Activated T-helper 2 cell treated with anti-CD3 and anti-CD28 coated beads, Interferon-gamma antibody, Interleukin-2, Interleukin-4, amounts not matched to agents 10 μg/mL and 5 μg/mL and 100 μg/mL, durations not matched to agents 14 hours and 24 hours and 36 hours (primary cell): ENCODE measurements at regions not wholly inside any gene's neighbourhood (a gene's known extent, or its start where the extent isn't known, plus 50 kb on each side); places are given as distances from the start of the nearest gene placed in this dataset.

Experiments
- DNase-seq: peaks from one replicate; pipeline ENCODE4 v3.0.0; 2021; ENCODE audit warnings: low spot score
- H3K27ac Mint-ChIP-seq: one replicate; pipeline ENCODE4 v1.8.0; 2021; ENCODE audit warnings: mixed read lengths
- H3K27me3 Mint-ChIP-seq: one replicate; pipeline ENCODE4 v1.8.0; 2021; ENCODE audit warnings: low read depth, mixed read lengths
- H3K36me3 Mint-ChIP-seq: one replicate; pipeline ENCODE4 v1.8.0; 2021; ENCODE audit warnings: low read depth, mixed read lengths
- H3K4me1 Mint-ChIP-seq: one replicate; pipeline ENCODE4 v1.8.0; 2021; ENCODE audit warnings: low read depth, mixed read lengths
- H3K4me3 Mint-ChIP-seq: one replicate; pipeline ENCODE4 v1.8.0; 2021; ENCODE audit warnings: low read depth, mild to moderate bottlenecking, moderate library complexity, mixed read lengths
- H3K9me3 Mint-ChIP-seq: one replicate; pipeline ENCODE4 v1.8.0; 2021; ENCODE audit warnings: mixed read lengths
- intact Hi-C: fragments of 100-400 bp; cut with micrococcal nuclease; formaldehyde crosslinking; loops from one replicate; pipeline ENCODE4 v1.15.1; 2023

- Mint-ChIP-seq H3K4me3 (no peak overlapping the region), H3K27me3 (no peaks in the 10 kb centered on the region), H3K36me3 (no peaks in the 10 kb centered on the region), H3K4me1 (no peaks in the 10 kb centered on the region), H3K27ac (no peak overlapping the region), H3K9me3 (no peaks in the 10 kb centered on the region)
- DNase-seq, result no peak
- intact Hi-C loops, result no loop called here
These were observed 101.8 kb upstream of the MAST4 start for GRCh38 chr5:66494437-66494836.

GRCh38 chr5:66498791-66499207 lies 97.4 kb upstream of the MAST4 start:
- H3K9me3 Mint-ChIP-seq, result no peaks in the 10 kb centered on the region
- intact Hi-C loops, result loop anchor here (5.0 kb wide), 1 partner anchor 191 kb away; no protein-coding TSS in a partner anchor
- H3K4me1 Mint-ChIP-seq, result no peaks in the 10 kb centered on the region
- no peaks in the 10 kb centered on the region for H3K36me3 Mint-ChIP-seq
- no peaks in the 10 kb centered on the region for H3K27me3 Mint-ChIP-seq
- DNase-seq, result no peak
- H3K4me3 Mint-ChIP-seq, result no peak overlapping the region
- H3K27ac Mint-ChIP-seq, result no peak overlapping the region

GRCh38 chr5:66503203-66503789 lies 92.9 kb upstream of the MAST4 start:
- H3K36me3 Mint-ChIP-seq, result no peaks in the 10 kb centered on the region
- H3K9me3 Mint-ChIP-seq, result no peaks in the 10 kb centered on the region
- H3K4me1 Mint-ChIP-seq, result no peaks in the 10 kb centered on the region
- H3K4me3 Mint-ChIP-seq, result no peak overlapping the region
- no peaks in the 10 kb centered on the region for H3K27me3 Mint-ChIP-seq
- intact Hi-C loops, result no loop called here
- no peak for DNase-seq
- no peak overlapping the region for H3K27ac Mint-ChIP-seq

- Mint-ChIP-seq H3K4me1 (no peaks in the 10 kb centered on the region), H3K27ac (no peak overlapping the region), H3K27me3 (no peaks in the 10 kb centered on the region), H3K36me3 (no peaks in the 10 kb centered on the region), H3K9me3 (no peaks in the 10 kb centered on the region), H3K4me3 (no peak overlapping the region)
- DNase-seq, result no peak
- intact Hi-C loops, result no loop called here
These were observed 89.1 kb upstream of the MAST4 start for GRCh38 chr5:66507106-66507505.

- H3K9me3 Mint-ChIP-seq, result no peaks in the 10 kb centered on the region
- no peak overlapping the region for H3K4me3 Mint-ChIP-seq
- H3K27me3 Mint-ChIP-seq, result no peaks in the 10 kb centered on the region
- intact Hi-C loops, result no loop called here
- DNase-seq, result no peak
- H3K4me1 Mint-ChIP-seq, result no peaks in the 10 kb centered on the region
- no peak overlapping the region for H3K27ac Mint-ChIP-seq
- no peaks in the 10 kb centered on the region for H3K36me3 Mint-ChIP-seq
These were observed 84.7 kb upstream of the MAST4 start for GRCh38 chr5:66511491-66511890.

GRCh38 chr5:66513130-66513529 lies 83.1 kb upstream of the MAST4 start:
- Mint-ChIP-seq H3K4me3 (no peak overlapping the region), H3K9me3 (no peaks in the 10 kb centered on the region), H3K27me3 (no peaks in the 10 kb centered on the region), H3K27ac (no peak overlapping the region), H3K4me1 (no peaks in the 10 kb centered on the region), H3K36me3 (no peaks in the 10 kb centered on the region)
- no peak for DNase-seq
- intact Hi-C loops, result no loop called here

- Mint-ChIP-seq H3K27ac (no peak overlapping the region), H3K9me3 (no peaks in the 10 kb centered on the region), H3K27me3 (no peaks in the 10 kb centered on the region), H3K36me3 (no peaks in the 10 kb centered on the region), H3K4me3 (no peak overlapping the region), H3K4me1 (no peaks in the 10 kb centered on the region)
- intact Hi-C loops, result no loop called here
- DNase-seq, result no peak
These were observed 81.0 kb upstream of the MAST4 start for GRCh38 chr5:66515209-66515608.

GRCh38 chr5:66516550-66516949 lies 79.6 kb upstream of the MAST4 start:
- intact Hi-C loops, result no loop called here
- Mint-ChIP-seq H3K36me3 (no peaks in the 10 kb centered on the region), H3K4me1 (no peaks in the 10 kb centered on the region), H3K27ac (no peak overlapping the region), H3K4me3 (no peak overlapping the region), H3K9me3 (peaks cover 8% of the 10 kb centered on the region), H3K27me3 (no peaks in the 10 kb centered on the region)
- no peak for DNase-seq

GRCh38 chr5:66517351-66517750 lies 78.8 kb upstream of the MAST4 start:
- H3K36me3 Mint-ChIP-seq, result no peaks in the 10 kb centered on the region
- no peak overlapping the region for H3K27ac Mint-ChIP-seq

GRCh38 chr5:66518052-66518451 lies 78.1 kb upstream of the MAST4 start:
- H3K27me3 Mint-ChIP-seq, result no peaks in the 10 kb centered on the region
- DNase-seq, result no peak
- no peak overlapping the region for H3K4me3 Mint-ChIP-seq
- no peaks in the 10 kb centered on the region for H3K36me3 Mint-ChIP-seq
- intact Hi-C loops, result no loop called here
- H3K27ac Mint-ChIP-seq, result no peak overlapping the region
- H3K9me3 Mint-ChIP-seq, result peaks cover 10% of the 10 kb centered on the region
- H3K4me1 Mint-ChIP-seq, result no peaks in the 10 kb centered on the region

More at GRCh38 chr5:66517351-66517750, 78.8 kb upstream of the MAST4 start:
- intact Hi-C loops, result no loop called here
- Mint-ChIP-seq H3K9me3 (peaks cover 10% of the 10 kb centered on the region), H3K4me3 (no peak overlapping the region), H3K4me1 (no peaks in the 10 kb centered on the region), H3K27me3 (no peaks in the 10 kb centered on the region)
- no peak for DNase-seq

- no peaks in the 10 kb centered on the region for H3K4me1 Mint-ChIP-seq
- H3K27me3 Mint-ChIP-seq, result no peaks in the 10 kb centered on the region
- H3K36me3 Mint-ChIP-seq, result no peaks in the 10 kb centered on the region
These were observed 77.4 kb upstream of the MAST4 start for GRCh38 chr5:66518753-66519152.

GRCh38 chr5:66519626-66520025 lies 76.6 kb upstream of the MAST4 start:
- Mint-ChIP-seq H3K9me3 (peaks cover 10% of the 10 kb centered on the region), H3K36me3 (no peaks in the 10 kb centered on the region), H3K27ac (no peak overlapping the region), H3K4me1 (no peaks in the 10 kb centered on the region), H3K27me3 (peaks cover 4% of the 10 kb centered on the region), H3K4me3 (no peak overlapping the region)
- intact Hi-C loops, result no loop called here
- DNase-seq, result no peak

More at GRCh38 chr5:66518753-66519152, 77.4 kb upstream of the MAST4 start:
- H3K9me3 Mint-ChIP-seq, result peaks cover 10% of the 10 kb centered on the region
- no peak overlapping the region for H3K4me3 Mint-ChIP-seq
- DNase-seq, result no peak
- H3K27ac Mint-ChIP-seq, result no peak overlapping the region
- intact Hi-C loops, result no loop called here

GRCh38 chr5:66520854-66521253 lies 75.3 kb upstream of the MAST4 start:
- H3K9me3 Mint-ChIP-seq, result peaks cover 10% of the 10 kb centered on the region
- DNase-seq, result no peak
- peaks cover 4% of the 10 kb centered on the region for H3K27me3 Mint-ChIP-seq
- H3K27ac Mint-ChIP-seq, result no peak overlapping the region
- H3K4me3 Mint-ChIP-seq, result no peak overlapping the region
- no peaks in the 10 kb centered on the region for H3K36me3 Mint-ChIP-seq
- intact Hi-C loops, result no loop called here
- no peaks in the 10 kb centered on the region for H3K4me1 Mint-ChIP-seq

GRCh38 chr5:66527478-66528035 lies 68.6 kb upstream of the MAST4 start:
- intact Hi-C loops, result no loop called here
- no peak for DNase-seq
- Mint-ChIP-seq H3K4me1 (no peaks in the 10 kb centered on the region), H3K27me3 (peaks cover 14% of the 10 kb centered on the region), H3K4me3 (no peak overlapping the region), H3K27ac (no peak overlapping the region), H3K36me3 (no peaks in the 10 kb centered on the region), H3K9me3 (no peaks in the 10 kb centered on the region)
